Muscle layer of colon (tissue), 2 donors: ENCODE measurements at regions not wholly inside any gene's neighbourhood (a gene's known extent, or its start where the extent isn't known, plus 50 kb on each side); places are given as distances from the start of the nearest gene placed in this dataset.

Source experiments
- H3K27ac ChIP-seq: one replicate; pipeline ENCODE4 v1.7.0; 2013; ENCODE audit warnings: low read depth, mild to moderate bottlenecking, low read length, moderate library complexity
- H3K27me3 ChIP-seq, 2 donors: one replicate each; pipeline ENCODE4 v1.7.0; 2013; ENCODE audit warnings: low read length in 2 of 2, mild to moderate bottlenecking in 2 of 2; ENCODE audit not compliant: insufficient read depth in 2 of 2, control insufficient read depth in 1 of 2
- H3K36me3 ChIP-seq: one replicate; pipeline ENCODE4 v1.7.0; 2013; ENCODE audit warnings: mild to moderate bottlenecking, low read length; ENCODE audit not compliant: insufficient read depth
- H3K4me1 ChIP-seq: one replicate; pipeline ENCODE4 v1.7.0; 2013; ENCODE audit warnings: mild to moderate bottlenecking, low read length; ENCODE audit not compliant: insufficient read depth
- H3K4me3 ChIP-seq, 2 donors: one replicate each; pipeline ENCODE4 v1.7.0; 2013; ENCODE audit warnings: low read length in 2 of 2, low read depth in 1 of 2, mild to moderate bottlenecking in 1 of 2, moderate library complexity in 1 of 2
- H3K9ac ChIP-seq: one replicate; pipeline ENCODE4 v1.7.0; 2013; ENCODE audit warnings: low read length
- H3K9me3 ChIP-seq: one replicate; pipeline ENCODE4 v1.7.0; 2013; ENCODE audit warnings: mild to moderate bottlenecking, low read length
- donor health status: abdominal sarcoma.
- donor health status: Adenocarcinoma of cecum.

DNA sequence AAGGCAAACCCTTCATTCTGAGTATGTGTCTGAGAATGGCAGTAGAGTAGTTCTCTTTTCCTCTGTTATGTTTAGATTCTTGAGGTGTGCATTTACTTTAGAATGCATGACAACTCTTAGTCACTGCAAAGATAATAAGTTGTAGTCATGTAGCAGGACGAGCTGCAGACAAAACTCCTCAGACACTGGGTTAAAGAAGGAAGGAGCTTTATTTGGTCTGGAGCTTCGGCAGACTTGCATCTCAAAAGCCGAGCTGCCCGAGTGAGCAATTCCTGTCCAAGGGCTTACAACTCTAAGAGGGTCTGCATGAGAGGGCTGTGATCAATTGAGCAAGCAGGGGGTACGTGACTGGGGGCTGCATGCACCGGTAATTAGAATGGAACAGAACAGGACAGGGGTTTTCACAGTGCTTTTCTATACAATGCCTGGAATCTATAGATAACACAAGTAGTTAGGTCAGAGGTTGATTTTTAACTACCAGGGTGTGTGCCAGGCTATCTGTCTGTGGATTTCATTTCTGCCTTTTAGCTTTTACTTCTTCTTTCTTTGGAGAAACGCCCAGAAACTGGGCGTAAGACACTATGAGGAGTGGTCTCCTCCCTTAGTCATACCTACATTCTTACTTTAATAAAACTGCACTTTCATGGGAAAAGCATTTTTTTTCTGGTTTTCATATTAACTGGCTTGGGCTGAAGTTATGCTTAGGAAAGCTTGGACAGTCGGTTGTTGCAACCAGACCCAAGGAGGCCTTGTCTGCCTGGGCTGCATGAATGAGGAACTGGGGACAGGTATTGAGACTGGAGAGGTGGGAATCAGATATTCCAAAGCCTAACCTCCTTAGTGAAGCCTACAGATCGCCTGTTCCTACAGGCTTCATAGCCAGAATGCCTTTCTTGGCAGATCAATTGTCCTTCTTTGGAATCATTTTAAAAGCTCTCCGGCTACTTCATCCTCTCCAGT is 115.1 kb downstream of the RHOU start:
- H3K27me3 ChIP-seq = no peaks in the 10 kb centered on the region
- H3K4me1 ChIP-seq = no peaks in the 10 kb centered on the region
- no peaks in the 10 kb centered on the region for H3K36me3 ChIP-seq
- H3K9me3 ChIP-seq = no peaks in the 10 kb centered on the region
- no peak overlapping the region for H3K9ac ChIP-seq
- no peak overlapping the region for H3K27ac ChIP-seq
- H3K4me3 ChIP-seq = no peak overlapping the region

DNA sequence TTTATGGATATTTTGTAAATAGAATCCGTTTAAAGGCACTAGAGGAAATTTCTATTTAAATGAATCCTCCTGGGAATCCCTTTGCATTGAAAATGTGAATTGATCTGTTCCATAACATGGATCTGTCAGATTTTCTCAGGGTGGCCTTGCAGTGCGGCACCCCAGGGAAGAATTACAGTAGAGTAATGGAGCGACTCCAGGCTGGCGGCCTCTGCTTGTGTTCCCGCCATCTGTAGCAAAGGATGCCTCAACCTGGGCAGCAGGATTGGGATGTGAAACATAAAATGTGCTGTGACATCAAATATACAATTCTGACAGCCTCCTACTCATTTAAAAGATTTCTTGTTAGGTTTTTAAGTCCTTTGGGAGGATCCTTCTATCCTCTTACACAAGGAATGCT is 115.9 kb downstream of the RHOU start:
- no peaks in the 10 kb centered on the region for H3K4me1 ChIP-seq
- no peaks in the 10 kb centered on the region for H3K9me3 ChIP-seq
- no peak overlapping the region for H3K9ac ChIP-seq
- H3K36me3 ChIP-seq = no peaks in the 10 kb centered on the region
- H3K27ac ChIP-seq = no peak overlapping the region
- H3K4me3 ChIP-seq = no peak overlapping the region
- H3K27me3 ChIP-seq = no peaks in the 10 kb centered on the region

DNA sequence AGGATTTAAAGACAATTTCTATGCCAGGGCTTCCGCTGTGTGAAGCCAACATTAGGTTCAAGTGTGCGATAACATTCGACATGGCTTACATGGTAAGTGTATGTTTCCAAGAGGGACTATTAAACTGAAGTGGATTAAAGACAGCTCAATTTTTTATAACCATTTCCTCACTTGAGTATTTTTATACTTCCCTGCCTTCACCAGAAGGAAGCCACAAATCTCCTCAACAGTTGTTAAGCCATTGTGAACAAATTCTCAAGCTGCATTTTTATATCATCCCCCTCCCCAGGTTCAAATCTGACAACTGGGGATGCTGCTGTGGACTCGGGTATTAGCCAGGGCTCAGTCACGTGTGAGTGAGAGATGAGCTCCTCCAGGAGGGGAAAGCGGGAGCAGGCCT is 116.3 kb downstream of the RHOU start:
- Histone ChIP-seq H3K4me1 (no peaks in the 10 kb centered on the region), H3K4me3 (no peak overlapping the region), H3K27me3 (no peaks in the 10 kb centered on the region), H3K36me3 (no peaks in the 10 kb centered on the region), H3K9me3 (no peaks in the 10 kb centered on the region), H3K9ac (no peak overlapping the region), H3K27ac (no peak overlapping the region)

DNA sequence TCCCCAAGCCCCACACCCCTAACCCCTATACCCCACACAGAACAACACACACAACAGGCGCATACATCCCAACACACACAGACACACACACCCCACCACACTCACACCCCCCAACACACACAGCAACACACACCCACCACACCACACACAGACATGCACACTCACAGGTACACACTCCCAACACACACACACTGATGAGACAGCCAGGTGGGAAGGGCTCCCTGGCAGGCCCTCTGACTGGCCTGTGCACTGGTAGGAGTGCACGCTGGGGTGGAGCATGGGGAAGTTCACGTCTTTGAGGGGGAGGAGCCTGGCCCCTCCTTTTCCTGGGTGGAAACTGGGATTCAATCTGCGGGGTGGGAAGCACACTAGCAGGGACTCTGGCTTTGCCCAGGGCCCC is 116.7 kb downstream of the RHOU start:
- no peak overlapping the region for H3K27ac ChIP-seq
- H3K9ac ChIP-seq = no peak overlapping the region
- no peaks in the 10 kb centered on the region for H3K4me1 ChIP-seq
- no peaks in the 10 kb centered on the region for H3K27me3 ChIP-seq
- no peaks in the 10 kb centered on the region for H3K36me3 ChIP-seq
- no peaks in the 10 kb centered on the region for H3K9me3 ChIP-seq
- H3K4me3 ChIP-seq = no peak overlapping the region

DNA sequence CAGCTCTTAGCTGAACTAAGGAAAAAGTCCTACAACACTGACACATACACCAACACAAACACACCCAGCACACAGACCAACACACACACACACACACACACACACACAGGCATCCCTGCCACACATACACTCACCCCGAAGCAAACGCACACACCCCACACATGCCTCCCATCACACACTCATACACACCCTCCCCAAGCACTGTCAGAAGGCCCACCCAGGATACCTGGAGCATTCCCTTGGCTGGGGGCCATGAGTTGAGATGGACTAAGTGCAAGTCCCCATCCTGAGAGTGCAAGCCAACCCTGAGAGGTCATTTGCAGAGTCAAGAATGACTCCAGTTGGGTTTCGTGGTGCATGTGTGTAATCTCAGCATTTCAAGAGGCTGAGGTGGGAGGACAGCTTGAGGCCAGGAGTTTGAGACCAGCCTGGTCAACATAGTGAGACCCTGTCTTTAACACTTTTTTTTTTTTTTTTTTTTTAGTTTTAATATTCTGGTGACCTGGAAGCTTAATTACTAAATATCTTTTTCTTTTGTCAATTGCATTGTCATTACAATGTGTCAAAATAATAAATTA is 117.3 kb downstream of the RHOU start:
- Histone ChIP-seq H3K9ac (no peak overlapping the region), H3K9me3 (no peaks in the 10 kb centered on the region), H3K4me1 (no peaks in the 10 kb centered on the region), H3K27me3 (no peaks in the 10 kb centered on the region), H3K27ac (no peak overlapping the region), H3K36me3 (no peaks in the 10 kb centered on the region), H3K4me3 (no peak overlapping the region)

DNA sequence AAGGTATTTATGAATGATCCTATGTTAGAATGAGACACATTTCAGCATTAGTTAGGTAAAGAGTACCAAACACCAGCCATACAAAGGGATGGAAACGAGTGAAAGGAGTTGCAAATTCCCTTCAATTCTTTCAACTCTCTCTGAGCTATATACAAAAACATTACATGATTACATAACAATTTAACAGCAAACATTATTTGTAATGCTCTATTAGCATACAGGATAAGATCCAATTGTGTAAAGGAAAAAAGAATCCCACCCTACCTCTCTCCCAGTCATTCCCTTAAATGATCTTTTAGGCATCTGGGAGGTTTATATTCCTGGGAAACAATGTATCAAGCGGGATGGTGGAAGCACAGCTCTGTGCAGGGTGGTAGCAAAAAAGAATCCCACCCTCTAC is 117.9 kb downstream of the RHOU start:
- Histone ChIP-seq H3K4me1 (no peaks in the 10 kb centered on the region), H3K4me3 (no peak overlapping the region), H3K9me3 (no peaks in the 10 kb centered on the region), H3K27me3 (no peaks in the 10 kb centered on the region), H3K27ac (no peak overlapping the region), H3K9ac (no peak overlapping the region), H3K36me3 (no peaks in the 10 kb centered on the region)

DNA sequence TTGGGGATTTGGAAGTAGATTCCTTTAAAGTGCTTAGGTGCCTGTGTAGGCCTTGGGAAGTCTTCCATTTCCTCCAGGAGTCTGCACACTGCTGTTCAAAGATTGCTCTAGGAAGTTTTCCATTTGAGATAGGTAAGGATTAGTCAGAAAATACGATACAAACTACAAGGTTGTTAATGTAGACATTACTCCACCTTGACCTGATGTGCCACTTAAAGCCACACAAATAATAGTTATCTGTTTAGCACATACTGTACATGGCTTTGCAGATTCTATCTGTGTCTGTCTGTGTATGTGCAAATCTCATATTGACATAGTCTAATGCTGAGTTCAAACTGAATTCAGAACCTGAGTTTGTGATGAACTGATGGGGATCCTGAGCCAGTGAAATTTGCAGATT is 118.4 kb downstream of the RHOU start:
- H3K27ac ChIP-seq = no peak overlapping the region
- H3K4me1 ChIP-seq = no peaks in the 10 kb centered on the region
- H3K9me3 ChIP-seq = no peaks in the 10 kb centered on the region
- H3K36me3 ChIP-seq = no peaks in the 10 kb centered on the region
- no peaks in the 10 kb centered on the region for H3K27me3 ChIP-seq
- H3K9ac ChIP-seq = no peak overlapping the region
- no peak overlapping the region for H3K4me3 ChIP-seq

DNA sequence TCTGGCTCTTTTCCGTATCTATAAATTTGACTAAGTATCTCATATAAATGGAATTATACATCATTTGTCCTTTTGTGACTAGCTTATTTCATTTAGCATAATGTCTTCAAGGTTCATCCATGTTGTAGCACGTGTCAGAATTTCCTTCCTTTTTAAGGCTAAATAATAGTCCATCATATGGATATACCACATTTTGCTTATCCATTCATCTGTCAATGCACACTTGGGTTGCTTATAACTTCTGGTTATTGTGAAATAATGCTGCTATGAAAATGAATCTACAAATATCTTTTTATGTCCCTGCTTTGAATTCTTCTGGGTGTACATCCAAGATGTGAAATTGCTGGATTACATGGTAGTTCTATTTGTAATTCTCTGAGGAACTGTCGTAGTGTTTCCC is 119.6 kb downstream of the RHOU start:
- H3K36me3 ChIP-seq = no peaks in the 10 kb centered on the region
- no peak overlapping the region for H3K4me3 ChIP-seq
- H3K4me1 ChIP-seq = no peaks in the 10 kb centered on the region

DNA sequence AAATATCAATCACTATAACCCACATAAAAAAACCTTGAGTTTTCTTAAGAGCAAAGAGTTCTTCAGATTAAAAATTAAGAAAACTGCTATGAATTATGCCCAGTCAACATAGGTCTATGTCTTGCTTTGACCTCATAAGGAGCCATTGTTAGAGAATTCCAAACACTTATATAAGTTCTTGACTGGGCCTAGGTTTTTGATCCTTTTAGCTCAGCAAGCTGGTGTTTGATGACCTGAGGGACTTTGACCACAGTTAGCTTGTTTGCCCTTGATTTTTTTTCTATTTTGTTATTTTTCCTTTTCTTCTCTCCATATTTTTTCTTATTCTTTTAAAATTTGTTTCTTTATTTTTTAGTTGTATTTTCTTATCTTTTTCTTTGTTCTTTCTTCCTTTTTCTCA is 122.3 kb downstream of the RHOU start:
- Histone ChIP-seq H3K27ac (no peak overlapping the region), H3K9ac (no peak overlapping the region), H3K36me3 (no peaks in the 10 kb centered on the region), H3K4me1 (peaks cover 6% of the 10 kb centered on the region), H3K9me3 (no peaks in the 10 kb centered on the region), H3K27me3 (no peaks in the 10 kb centered on the region), H3K4me3 (no peak overlapping the region)

More for the DNA sequence above, 119.6 kb downstream of the RHOU start:
- H3K27ac ChIP-seq = no peak overlapping the region
- H3K27me3 ChIP-seq = no peaks in the 10 kb centered on the region
- H3K9ac ChIP-seq = no peak overlapping the region
- H3K9me3 ChIP-seq = no peaks in the 10 kb centered on the region

DNA sequence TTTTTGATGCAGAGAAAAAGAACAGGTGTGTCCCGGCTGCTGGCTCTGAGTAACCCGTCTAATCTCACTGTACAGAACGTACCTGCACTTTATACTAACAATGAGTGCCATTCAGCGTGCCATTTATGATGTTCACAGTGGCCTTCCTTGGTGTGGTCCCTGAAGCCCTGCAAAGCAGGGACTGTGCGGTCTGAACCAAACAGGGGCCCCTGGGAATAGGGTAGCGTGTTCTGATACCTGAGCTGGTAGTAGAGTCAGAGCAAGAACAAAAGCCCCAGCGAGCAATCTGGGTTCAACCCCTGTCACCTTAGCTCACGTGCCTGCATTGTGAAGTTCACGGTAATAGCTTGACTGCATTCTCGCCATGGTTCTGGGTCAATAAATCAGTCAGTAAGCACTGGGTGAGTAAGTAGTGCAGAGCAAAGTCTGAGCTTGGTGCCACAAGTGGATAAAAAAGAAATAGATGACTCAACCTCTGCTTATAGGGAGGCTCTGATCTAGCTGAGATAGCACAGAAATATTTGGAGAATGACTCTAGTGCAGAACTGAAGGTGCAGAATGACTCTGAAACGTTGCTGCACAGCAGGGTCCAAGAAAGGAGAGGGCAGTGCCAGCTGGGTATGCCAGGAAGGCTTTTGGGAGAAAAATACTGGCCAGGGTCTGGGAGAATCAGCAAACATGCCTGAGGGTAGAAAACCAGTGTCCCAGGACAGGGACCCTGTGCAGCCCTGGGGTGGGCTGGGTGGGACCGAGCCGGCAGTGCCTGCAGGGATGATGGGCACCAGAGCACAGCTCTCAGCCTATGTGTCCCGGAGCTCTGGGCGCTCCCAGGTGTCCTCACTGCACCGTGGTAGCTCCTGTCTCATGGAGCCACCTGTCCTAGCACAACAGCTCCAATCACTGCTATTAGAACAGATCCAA is 125.9 kb downstream of the RHOU start:
- Histone ChIP-seq H3K9ac (no peak overlapping the region), H3K4me1 (peaks cover 11% of the 10 kb centered on the region)

DNA sequence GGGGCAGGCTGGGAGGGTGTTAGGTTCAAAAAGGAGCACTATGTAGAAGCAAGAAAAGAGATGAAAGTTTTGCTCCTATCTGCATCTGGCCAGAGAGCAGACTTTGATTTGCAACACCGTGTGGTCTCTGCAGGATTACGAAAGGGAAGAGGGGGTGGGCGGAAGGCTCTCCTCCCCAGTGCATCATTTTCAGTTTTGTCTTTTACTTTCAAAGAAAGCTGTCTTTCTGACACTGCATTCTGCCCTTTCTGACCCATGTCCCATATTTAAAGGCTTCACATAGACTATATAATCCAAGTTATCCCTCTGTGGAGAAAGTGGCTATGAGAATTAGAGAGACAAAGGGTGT is 126.5 kb downstream of the RHOU start:
- H3K9me3 ChIP-seq = no peaks in the 10 kb centered on the region
- no peaks in the 10 kb centered on the region for H3K36me3 ChIP-seq
- H3K4me1 ChIP-seq = peaks cover 11% of the 10 kb centered on the region
- no peak overlapping the region for H3K27ac ChIP-seq
- no peaks in the 10 kb centered on the region for H3K27me3 ChIP-seq
- no peak overlapping the region for H3K4me3 ChIP-seq
- H3K9ac ChIP-seq = no peak overlapping the region

More for the DNA sequence above, 125.9 kb downstream of the RHOU start:
- Histone ChIP-seq H3K36me3 (no peaks in the 10 kb centered on the region), H3K4me3 (no peak overlapping the region), H3K9me3 (no peaks in the 10 kb centered on the region), H3K27me3 (no peaks in the 10 kb centered on the region), H3K27ac (no peak overlapping the region)
